Hepatocyte (in vitro differentiated cells): ENCODE measurements at regions not wholly inside any gene's neighbourhood (a gene's known extent, or its start where the extent isn't known, plus 50 kb on each side); places are given as distances from the start of the nearest gene placed in this dataset.

Experiments
- DNase-seq: peaks from one replicate; pipeline ENCODE4 v3.0.0-alpha.2; 2016; ENCODE audit warnings: low spot score
- H2AFZ ChIP-seq: fragments of 200-600 bp; sonication (generic); 2 replicates; pipeline ENCODE4 v1.6.0; 2016; ENCODE audit warnings: antibody characterized with exemption, mild to moderate bottlenecking
- H3K27ac ChIP-seq: fragments of 200-600 bp; sonication (generic); 2 replicates; pipeline ENCODE4 v1.5.1; 2016; ENCODE audit warnings: mild to moderate bottlenecking
- H3K27me3 ChIP-seq: fragments of 200-600 bp; sonication (generic); 2 replicates; pipeline ENCODE4 v1.6.1; 2016
- H3K36me3 ChIP-seq: fragments of 200-600 bp; sonication (generic); replicated peaks from 2 replicates; pipeline ENCODE4 v1.5.1; 2016; ENCODE audit warnings: low read depth; ENCODE audit not compliant: insufficient read depth
- H3K4me1 ChIP-seq: fragments of 200-600 bp; sonication (generic); 2 replicates; pipeline ENCODE4 v1.5.1; 2016; ENCODE audit warnings: mild to moderate bottlenecking, moderate library complexity; ENCODE audit not compliant: insufficient read depth
- H3K4me2 ChIP-seq: fragments of 200-600 bp; sonication (generic); 2 replicates; pipeline ENCODE4 v1.6.0; 2016
- H3K4me3 ChIP-seq: fragments of 200-600 bp; sonication (generic); 2 replicates; pipeline ENCODE4 v1.5.1; 2016; ENCODE audit warnings: mild to moderate bottlenecking
- H3K79me2 ChIP-seq: fragments of 200-600 bp; sonication (generic); 2 replicates; pipeline ENCODE4 v1.6.0; 2017; ENCODE audit warnings: mild to moderate bottlenecking
- H3K9me2 ChIP-seq: fragments of 200-600 bp; sonication (generic); replicated peaks from 2 replicates; pipeline ENCODE4 v1.6.0; 2017; ENCODE audit warnings: mild to moderate bottlenecking; ENCODE audit not compliant: insufficient read depth
- H3K9me3 ChIP-seq: fragments of 200-600 bp; sonication (generic); 2 replicates; pipeline ENCODE4 v1.5.1; 2016; ENCODE audit warnings: low read depth, mild to moderate bottlenecking
- H4K20me1 ChIP-seq: fragments of 200-600 bp; sonication (generic); 2 replicates; pipeline ENCODE4 v1.6.0; 2016; ENCODE audit warnings: mild to moderate bottlenecking; ENCODE audit not compliant: insufficient read depth, poor library complexity, severe bottlenecking
- EZH2 ChIP-seq: fragments of 200-600 bp; sonication (generic); IDR thresholded peaks from 2 replicates; pipeline ENCODE4 v1.6.1; 2016; ENCODE audit warnings: antibody characterized with exemption, mild to moderate bottlenecking, borderline replicate concordance
- EZH2phosphoT487 ChIP-seq: fragments of 200-600 bp; sonication (generic); IDR thresholded peaks from one replicate; pipeline ENCODE4 v1.6.1; 2018; ENCODE audit warnings: antibody characterized with exemption, mild to moderate bottlenecking, low read depth, moderate library complexity; ENCODE audit not compliant: unreplicated experiment, severe bottlenecking
- WGBS: methylation state at CpG from one replicate; pipeline ENCODE4 v1.1.6; 2016; ENCODE audit warnings: low lambda C conversion rate; ENCODE audit errors: missing lambda C conversion rate; 5-methylcytosine and 5-hydroxymethylcytosine counted together
- TF ChIP-seq, protein P1 (sequence below): fragments of 200-600 bp; sonication (generic); IDR thresholded peaks from 2 replicates; pipeline ENCODE4 v1.5.1; 2016; ENCODE audit warnings: antibody characterized with exemption, mild to moderate bottlenecking; ENCODE audit not compliant: poor library complexity

DNA sequence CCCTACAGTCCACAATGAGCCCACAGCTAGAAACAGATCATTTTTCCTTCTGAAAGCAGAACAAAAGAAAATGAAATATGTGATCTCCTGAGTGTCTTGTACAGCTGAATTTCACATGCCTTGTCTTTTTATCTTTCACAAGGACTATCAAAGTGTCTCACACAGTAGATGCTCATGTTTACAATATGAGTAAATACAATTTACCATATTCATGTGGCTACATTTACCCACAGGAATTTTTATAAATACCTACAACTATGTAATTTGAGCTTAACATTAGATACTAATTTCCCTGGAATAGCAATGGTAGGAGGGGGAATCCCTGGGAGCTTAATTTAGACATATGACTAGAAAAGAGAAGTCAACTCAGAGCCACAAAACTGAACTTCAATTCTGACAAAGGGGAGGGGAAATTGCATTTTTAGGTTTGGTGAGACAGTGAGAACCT lies 186.2 kb downstream of the MACC1 start:
- TF ChIP-seq EZH2 (no peak), EZH2phosphoT487 (no peak)
- TF ChIP-seq, protein P1, sequence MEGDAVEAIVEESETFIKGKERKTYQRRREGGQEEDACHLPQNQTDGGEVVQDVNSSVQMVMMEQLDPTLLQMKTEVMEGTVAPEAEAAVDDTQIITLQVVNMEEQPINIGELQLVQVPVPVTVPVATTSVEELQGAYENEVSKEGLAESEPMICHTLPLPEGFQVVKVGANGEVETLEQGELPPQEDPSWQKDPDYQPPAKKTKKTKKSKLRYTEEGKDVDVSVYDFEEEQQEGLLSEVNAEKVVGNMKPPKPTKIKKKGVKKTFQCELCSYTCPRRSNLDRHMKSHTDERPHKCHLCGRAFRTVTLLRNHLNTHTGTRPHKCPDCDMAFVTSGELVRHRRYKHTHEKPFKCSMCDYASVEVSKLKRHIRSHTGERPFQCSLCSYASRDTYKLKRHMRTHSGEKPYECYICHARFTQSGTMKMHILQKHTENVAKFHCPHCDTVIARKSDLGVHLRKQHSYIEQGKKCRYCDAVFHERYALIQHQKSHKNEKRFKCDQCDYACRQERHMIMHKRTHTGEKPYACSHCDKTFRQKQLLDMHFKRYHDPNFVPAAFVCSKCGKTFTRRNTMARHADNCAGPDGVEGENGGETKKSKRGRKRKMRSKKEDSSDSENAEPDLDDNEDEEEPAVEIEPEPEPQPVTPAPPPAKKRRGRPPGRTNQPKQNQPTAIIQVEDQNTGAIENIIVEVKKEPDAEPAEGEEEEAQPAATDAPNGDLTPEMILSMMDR, result no peak
- H3K27ac ChIP-seq, result no peak overlapping the region
- H3K4me3 ChIP-seq, result no peak overlapping the region
- no peaks in the 10 kb centered on the region for H3K9me2 ChIP-seq
- DNase-seq, result no peak
- H4K20me1 ChIP-seq, result no peaks in the 10 kb centered on the region
- no peaks in the 10 kb centered on the region for H3K4me1 ChIP-seq
- H3K4me2 ChIP-seq, result no peak overlapping the region
- H3K9me3 ChIP-seq, result no peaks in the 10 kb centered on the region
- H3K27me3 ChIP-seq, result no peaks in the 10 kb centered on the region
- no peaks in the 10 kb centered on the region for H3K36me3 ChIP-seq
- no peaks in the 10 kb centered on the region for H3K79me2 ChIP-seq
- no peak overlapping the region for H2AFZ ChIP-seq

DNA sequence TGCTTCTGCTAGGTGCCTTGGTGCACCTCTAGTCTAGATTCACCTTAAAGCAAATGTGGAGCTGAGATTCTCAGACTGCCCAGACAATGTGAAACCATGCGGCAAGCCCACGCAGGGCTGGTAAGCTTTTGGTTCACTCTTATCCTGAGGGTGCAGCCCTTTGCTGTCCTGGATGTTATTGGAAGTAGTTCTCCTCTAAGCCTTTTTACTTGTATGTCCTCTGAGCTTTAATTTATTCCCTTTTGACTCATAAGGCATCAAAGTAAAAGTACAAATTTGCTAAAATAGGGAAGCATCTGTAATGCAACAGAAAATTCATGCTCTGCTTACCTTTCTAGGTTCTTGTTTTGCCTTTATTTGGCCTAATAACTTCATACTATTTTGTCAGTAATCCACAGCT lies 186.8 kb downstream of the MACC1 start:
- Histone ChIP-seq H3K9me3 (no peaks in the 10 kb centered on the region), H3K36me3 (no peaks in the 10 kb centered on the region), H3K4me1 (no peaks in the 10 kb centered on the region), H3K9me2 (no peaks in the 10 kb centered on the region), H2AFZ (no peak overlapping the region), H3K27me3 (no peaks in the 10 kb centered on the region), H4K20me1 (no peaks in the 10 kb centered on the region), H3K27ac (no peak overlapping the region), H3K79me2 (no peaks in the 10 kb centered on the region), H3K4me2 (no peak overlapping the region), H3K4me3 (no peak overlapping the region)
- 70% methylated on average over 2 of the region's 2 CpGs for WGBS
- DNase-seq, result no peak
- TF ChIP-seq, protein P1, result no peak
- no peak for TF ChIP-seq EZH2phosphoT487
- TF ChIP-seq EZH2, result no peak

DNA sequence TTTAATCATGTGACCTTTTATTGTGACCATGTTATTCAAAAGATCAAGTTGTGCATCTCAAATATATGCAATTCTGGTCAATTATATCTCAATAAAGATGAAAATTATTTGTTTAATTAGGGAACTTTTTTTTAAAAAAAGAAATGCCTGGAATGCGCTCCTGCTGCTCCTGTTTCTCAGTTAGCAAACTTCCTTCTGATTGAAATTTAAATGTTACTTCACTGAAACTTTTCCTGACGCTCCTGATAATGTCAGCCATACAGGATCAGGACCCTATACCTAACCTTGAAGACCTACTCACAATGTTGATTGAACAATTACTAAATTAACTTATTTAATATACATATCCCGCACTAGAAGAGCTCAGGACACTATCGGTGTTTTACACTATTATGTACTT lies 190.4 kb downstream of the MACC1 start:
- TF ChIP-seq EZH2phosphoT487 (no peak), EZH2 (no peak)
- TF ChIP-seq, protein P1, result no peak
- H3K4me3 ChIP-seq, result no peak overlapping the region
- no peaks in the 10 kb centered on the region for H3K4me1 ChIP-seq
- H2AFZ ChIP-seq, result no peak overlapping the region
- WGBS, result 94% methylated on average over 4 of the region's 4 CpGs
- no peaks in the 10 kb centered on the region for H3K79me2 ChIP-seq
- H3K36me3 ChIP-seq, result no peaks in the 10 kb centered on the region
- H3K27me3 ChIP-seq, result no peaks in the 10 kb centered on the region
- no peaks in the 10 kb centered on the region for H3K9me2 ChIP-seq
- DNase-seq, result no peak
- no peaks in the 10 kb centered on the region for H3K9me3 ChIP-seq
- no peak overlapping the region for H3K27ac ChIP-seq
- H3K4me2 ChIP-seq, result no peak overlapping the region
- H4K20me1 ChIP-seq, result no peaks in the 10 kb centered on the region

DNA sequence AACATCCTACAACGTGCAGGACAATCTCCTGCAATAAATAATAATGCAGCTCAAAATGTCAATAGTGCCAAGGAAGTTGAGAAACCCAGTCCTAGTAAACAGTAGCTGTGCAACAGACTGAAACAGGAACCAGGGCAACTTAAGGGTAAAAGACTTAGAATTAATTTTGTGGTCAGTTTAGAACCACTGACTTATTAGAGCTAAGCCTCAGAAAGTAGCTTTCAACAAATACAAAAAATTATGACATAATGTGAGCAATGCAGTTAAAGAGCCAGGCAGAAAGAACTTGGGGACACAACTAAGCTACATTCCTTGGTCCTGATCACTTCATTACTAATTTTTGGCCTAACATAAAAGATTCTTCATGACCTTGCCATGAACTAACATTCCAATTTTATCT lies 195.4 kb downstream of the MACC1 start:
- no peak overlapping the region for H3K4me2 ChIP-seq
- H3K36me3 ChIP-seq, result no peaks in the 10 kb centered on the region
- DNase-seq, result no peak
- H2AFZ ChIP-seq, result no peak overlapping the region
- H3K9me3 ChIP-seq, result no peaks in the 10 kb centered on the region
- no peak overlapping the region for H3K4me3 ChIP-seq
- no peaks in the 10 kb centered on the region for H3K27me3 ChIP-seq
- no peaks in the 10 kb centered on the region for H3K4me1 ChIP-seq
- H4K20me1 ChIP-seq, result no peaks in the 10 kb centered on the region
- WGBS, result 67% methylated on average over 1 of the region's 1 CpG
- no peaks in the 10 kb centered on the region for H3K79me2 ChIP-seq
- TF ChIP-seq EZH2 (no peak), EZH2phosphoT487 (no peak)
- TF ChIP-seq, protein P1, result no peak
- H3K9me2 ChIP-seq, result no peaks in the 10 kb centered on the region
- H3K27ac ChIP-seq, result no peak overlapping the region
